Testis (tissue), 2 donors: ENCODE measurements at regions not wholly inside any gene's neighbourhood (a gene's known extent, or its start where the extent isn't known, plus 50 kb on each side); places are given as distances from the start of the nearest gene placed in this dataset.

ENCODE experiments used
- POLR2A ChIP-seq: fragments of 450-650 bp; IDR thresholded peaks from one replicate; pipeline ENCODE4 v1.6.1; 2017; ENCODE audit warnings: antibody characterized with exemption, mild to moderate bottlenecking, moderate library complexity
- TF ChIP-seq, protein P1 (sequence below), 3 experiments: fragments of 450-650 bp in 2 of 3; fragments of 200-600 bp in 1 of 3; sonication (generic) in 1 of 3; IDR thresholded peaks; one replicate each; pipeline ENCODE4 v1.5.1; 2016 to 2019; ENCODE audit warnings: antibody characterized with exemption in 3 of 3, mild to moderate bottlenecking in 2 of 3, moderate library complexity in 1 of 3

DNA sequence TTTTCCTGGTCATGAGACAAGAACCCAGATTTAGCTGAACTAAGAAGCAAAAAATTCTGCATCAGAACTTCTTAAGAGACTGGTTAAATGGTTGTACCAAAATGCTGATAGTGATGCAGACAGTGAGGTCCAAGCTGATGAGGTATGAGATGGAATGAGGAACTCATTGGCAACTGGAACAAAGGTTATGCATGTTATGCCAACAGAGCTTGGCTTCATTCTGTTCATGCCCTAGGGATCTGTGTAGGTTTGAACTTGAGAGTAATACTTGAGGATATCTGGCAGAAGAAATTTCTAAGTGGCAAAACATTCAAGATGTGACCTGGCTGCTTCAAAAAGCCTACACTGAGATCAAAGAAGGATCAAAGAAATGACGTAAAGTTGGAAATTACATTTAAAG, 398.0 kb downstream of the FSCB start:
- TF ChIP-seq, protein P1, sequence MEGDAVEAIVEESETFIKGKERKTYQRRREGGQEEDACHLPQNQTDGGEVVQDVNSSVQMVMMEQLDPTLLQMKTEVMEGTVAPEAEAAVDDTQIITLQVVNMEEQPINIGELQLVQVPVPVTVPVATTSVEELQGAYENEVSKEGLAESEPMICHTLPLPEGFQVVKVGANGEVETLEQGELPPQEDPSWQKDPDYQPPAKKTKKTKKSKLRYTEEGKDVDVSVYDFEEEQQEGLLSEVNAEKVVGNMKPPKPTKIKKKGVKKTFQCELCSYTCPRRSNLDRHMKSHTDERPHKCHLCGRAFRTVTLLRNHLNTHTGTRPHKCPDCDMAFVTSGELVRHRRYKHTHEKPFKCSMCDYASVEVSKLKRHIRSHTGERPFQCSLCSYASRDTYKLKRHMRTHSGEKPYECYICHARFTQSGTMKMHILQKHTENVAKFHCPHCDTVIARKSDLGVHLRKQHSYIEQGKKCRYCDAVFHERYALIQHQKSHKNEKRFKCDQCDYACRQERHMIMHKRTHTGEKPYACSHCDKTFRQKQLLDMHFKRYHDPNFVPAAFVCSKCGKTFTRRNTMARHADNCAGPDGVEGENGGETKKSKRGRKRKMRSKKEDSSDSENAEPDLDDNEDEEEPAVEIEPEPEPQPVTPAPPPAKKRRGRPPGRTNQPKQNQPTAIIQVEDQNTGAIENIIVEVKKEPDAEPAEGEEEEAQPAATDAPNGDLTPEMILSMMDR (IDR thresholded peaks at IDR 0.05) = no peak
- no peak for TF ChIP-seq POLR2A
